HCT116 (cell line): ENCODE measurements at regions not wholly inside any gene's neighbourhood (a gene's known extent, or its start where the extent isn't known, plus 50 kb on each side); places are given as distances from the start of the nearest gene placed in this dataset.

ENCODE experiments used
- ATAC-seq: fragments of 200-7000 bp; cut with Tn5 transposase; 2 replicates; pipeline ENCODE4 v1.9.1; 2020; ENCODE audit warnings: mild to moderate bottlenecking, moderate library complexity
- BruUV-seq: library from RNA; stranded (reverse); fragments of 400-500 nt; replicated peaks from 2 replicates; lab custom pipeline; 2021; lab: Mats Ljungman, UMichigan
- CTCF ChIA-PET: fragments of 300-600 bp; sonication (Branson Sonifier 250); formaldehyde crosslinking; loops from one replicate; lab custom pipeline; 2021; ENCODE audit warnings: antibody characterized with exemption; lab: Charles Lee
- POLR2A ChIA-PET: fragments of 300-600, 350-600 bp; sonication (Branson Sonifier 250); formaldehyde crosslinking; loops from one replicate; lab custom pipeline; 2021; ENCODE audit warnings: antibody characterized with exemption; lab: Charles Lee
- RAD21 ChIA-PET, 2 experiments: fragments of 300-600 bp; sonication (Branson Sonifier 250); formaldehyde crosslinking; loops; one replicate each; lab custom pipeline; 2023; ENCODE audit warnings: low total read pairs in 2 of 2; ENCODE audit not compliant: uncharacterized antibody in 2 of 2, unreplicated experiment in 2 of 2, low non-redundant PET in 1 of 2; lab: Charles Lee
- DNase-seq: peaks from one replicate; pipeline ENCODE4 v3.0.0-alpha.2; 2010; ENCODE audit warnings: low read depth, low spot score
- H2AFZ ChIP-seq: fragments of 200-600 bp; shearing (Covaris generic), sonication (generic); 2 replicates; pipeline ENCODE4 v1.6.1; 2017; ENCODE audit warnings: low read depth, mixed run types, mixed read lengths, antibody characterized with exemption, low read length; ENCODE audit not compliant: poor library complexity, severe bottlenecking
- H3K27ac ChIP-seq: 2 replicates; pipeline ENCODE4 v1.5.1; 2012; ENCODE audit warnings: low read depth, low read length
- H3K27me3 ChIP-seq: fragments of 200-600 bp; sonication (generic); 2 replicates; pipeline ENCODE4 v1.6.1; 2016; ENCODE audit warnings: mixed run types, low read length, mixed read lengths; ENCODE audit not compliant: insufficient read depth
- H3K36me3 ChIP-seq, 2 experiments: fragments of 200-500 bp in 1 of 2; fragments of 200-600 bp in 1 of 2; sonication (Bioruptor generic) in 1 of 2; sonication (generic) in 1 of 2; 2 replicates each; pipeline versions ENCODE4 v1.5.1 to v1.6.1; 2014 to 2016; ENCODE audit warnings: low read length in 2 of 2, inconsistent platforms in 1 of 2, mixed read lengths in 1 of 2, mixed run types in 1 of 2; ENCODE audit not compliant: insufficient read depth in 2 of 2, control insufficient read depth in 1 of 2
- H3K4me1 ChIP-seq, 2 experiments: fragments of 200-600 bp in 1 of 2; sonication (generic) in 1 of 2; 2 replicates each; pipeline versions ENCODE4 v1.5.1 to v1.6.1; 2012 to 2017; ENCODE audit warnings: low read length in 2 of 2, inconsistent platforms in 1 of 2, mild to moderate bottlenecking in 1 of 2, mixed read lengths in 1 of 2, mixed run types in 1 of 2, moderate library complexity in 1 of 2; ENCODE audit not compliant: insufficient read depth in 2 of 2, control insufficient read depth in 1 of 2
- H3K4me2 ChIP-seq: fragments of 200-600 bp; sonication (generic); 2 replicates; pipeline ENCODE4 v1.6.1; 2017; ENCODE audit warnings: mixed run types, low read length, mixed read lengths
- H3K4me3 ChIP-seq, 2 experiments: fragments of 200-600 bp in 1 of 2; sonication (generic) in 1 of 2; replicated peaks in 1 of 2; 2 replicates each; pipeline ENCODE4 v1.5.1; 2011 to 2016; ENCODE audit warnings: low read length in 2 of 2, control low read depth in 1 of 2, low read depth in 1 of 2, mild to moderate bottlenecking in 1 of 2, mixed read lengths in 1 of 2, mixed run types in 1 of 2
- H3K79me2 ChIP-seq: fragments of 200-600 bp; sonication (generic); 2 replicates; pipeline ENCODE4 v1.6.1; 2017; ENCODE audit warnings: mild to moderate bottlenecking, mixed run types, low read length, moderate library complexity, mixed read lengths; ENCODE audit not compliant: insufficient read depth
- H3K9ac ChIP-seq: fragments of 200-600 bp; sonication (generic); 2 replicates; pipeline ENCODE4 v1.6.1; 2016; ENCODE audit warnings: low read length, mixed read lengths
- H3K9me2 ChIP-seq: fragments of 200-600 bp; sonication (generic), shearing (Covaris generic); 2 replicates; pipeline ENCODE4 v1.6.1; 2017; ENCODE audit warnings: mixed run types, mild to moderate bottlenecking, moderate library complexity; ENCODE audit not compliant: insufficient read depth
- H3K9me3 ChIP-seq, 2 experiments: fragments of 200-500 bp in 1 of 2; fragments of 200-600 bp in 1 of 2; sonication (Bioruptor generic) in 1 of 2; sonication (generic) in 1 of 2; 2 replicates each; pipeline ENCODE4 v1.6.1; 2014 to 2017; ENCODE audit warnings: low read length in 2 of 2, mixed read lengths in 2 of 2, inconsistent platforms in 1 of 2, low read depth in 1 of 2, mild to moderate bottlenecking in 1 of 2, mixed run types in 1 of 2, moderate library complexity in 1 of 2; ENCODE audit not compliant: control insufficient read depth in 1 of 2, insufficient read depth in 1 of 2
- H4K20me1 ChIP-seq: fragments of 200-600 bp; sonication (generic), shearing (Covaris generic); 2 replicates; pipeline ENCODE4 v1.6.1; 2017; ENCODE audit warnings: mixed run types, mild to moderate bottlenecking, moderate library complexity; ENCODE audit not compliant: insufficient read depth
- CBX3 ChIP-seq: IDR thresholded peaks from 2 replicates; pipeline ENCODE4 v1.6.1; 2012; ENCODE audit warnings: low read depth
- CTCF ChIP-seq, 3 experiments: fragments of 200-600 bp in 1 of 3; sonication (generic) in 1 of 3; IDR thresholded peaks in 2 of 3; conservative IDR thresholded peaks in 1 of 3; 2 replicates each; pipeline ENCODE4 v1.5.1; 2012 to 2017; ENCODE audit warnings: low read depth in 2 of 3, low read length in 2 of 3, antibody characterized with exemption in 1 of 3, borderline replicate concordance in 1 of 3, control low read depth in 1 of 3, mild to moderate bottlenecking in 1 of 3, mixed read lengths in 1 of 3, mixed run types in 1 of 3, moderate library complexity in 1 of 3; ENCODE audit not compliant: insufficient read depth in 1 of 3
- EGR1 ChIP-seq: IDR thresholded peaks from 2 replicates; pipeline ENCODE4 v1.6.1; 2012; ENCODE audit warnings: low read depth
- ELF1 ChIP-seq: IDR thresholded peaks from 2 replicates; pipeline ENCODE4 v1.6.1; 2012; ENCODE audit warnings: low read depth, borderline replicate concordance
- EZH2 ChIP-seq: fragments of 200-600 bp; sonication (generic); IDR thresholded peaks from 2 replicates; pipeline ENCODE4 v1.6.1; 2017; ENCODE audit warnings: antibody characterized with exemption, mixed run types
- EZH2phosphoT487 ChIP-seq: fragments of 200-600 bp; IDR thresholded peaks from 2 replicates; pipeline ENCODE4 v1.6.1; 2018; ENCODE audit warnings: antibody characterized with exemption, borderline replicate concordance
- JUND ChIP-seq: IDR thresholded peaks from 2 replicates; pipeline ENCODE4 v1.6.1; 2012
- POLR2A ChIP-seq: IDR thresholded peaks from 2 replicates; pipeline ENCODE4 v1.7.0; 2011; ENCODE audit warnings: borderline replicate concordance; ENCODE audit not compliant: insufficient read depth, insufficient read length; ENCODE audit errors: extremely low read depth
- RAD21 ChIP-seq: IDR thresholded peaks from 2 replicates; pipeline ENCODE4 v1.6.1; 2012; ENCODE audit warnings: low read depth, mild to moderate bottlenecking
- SRF ChIP-seq: IDR thresholded peaks from 2 replicates; pipeline ENCODE4 v1.6.1; 2012; ENCODE audit warnings: low read depth
- TCF7L2 ChIP-seq: IDR thresholded peaks from 2 replicates; pipeline ENCODE4 v1.7.0; 2011; ENCODE audit warnings: borderline replicate concordance, inconsistent platforms; ENCODE audit not compliant: insufficient read depth, insufficient read length; ENCODE audit errors: extremely low read depth
- YY1 ChIP-seq: IDR thresholded peaks from 2 replicates; pipeline ENCODE4 v1.6.1; 2011; ENCODE audit warnings: low read length, low read depth, moderate library complexity, mild to moderate bottlenecking; ENCODE audit not compliant: insufficient replicate concordance; ENCODE audit errors: extremely low read depth
- ZBTB33 ChIP-seq: IDR thresholded peaks from 2 replicates; pipeline ENCODE4 v1.6.1; 2011; ENCODE audit warnings: mild to moderate bottlenecking, low read length, moderate library complexity; ENCODE audit not compliant: insufficient replicate concordance; ENCODE audit errors: extremely low read depth
- ZFX ChIP-seq: fragments of 450-650 bp; IDR thresholded peaks from 2 replicates; pipeline ENCODE4 v1.6.1; 2017
- intact Hi-C: fragments of 100-400 bp; cut with micrococcal nuclease; formaldehyde crosslinking; loops from 2 replicates; pipeline ENCODE4 v1.10.0; 2022

- RAD21 ChIA-PET, result no interaction called here
- BruUV-seq, result no TSS peak
- H3K4me2 ChIP-seq, result no peak overlapping the region
- ATAC-seq (no peak), DNase-seq (no peak)
- H3K79me2 ChIP-seq, result no peaks in the 10 kb centered on the region
- no peak for TF ChIP-seq SRF
- TF ChIP-seq RAD21, result no peak
- TF ChIP-seq TCF7L2, result no peak
- TF ChIP-seq POLR2A, result no peak
- TF ChIP-seq ELF1, result no peak
- no peak for TF ChIP-seq EZH2
- TF ChIP-seq YY1, result no peak
- TF ChIP-seq ZFX, result no peak
- no peak for TF ChIP-seq ZBTB33
- no peak for TF ChIP-seq EGR1
- no peak for TF ChIP-seq CBX3
- no peak for TF ChIP-seq JUND
- no peak for TF ChIP-seq EZH2phosphoT487
- no peak for TF ChIP-seq CTCF (IDR thresholded peaks at IDR 0.05 in 2 of 3, conservative IDR thresholded peaks at IDR 0.05 in 1 of 3; ENCODE audit: borderline replicate concordance in 1 of 3, insufficient read depth in 1 of 3, low read depth in 2 of 3, low read length in 2 of 3)
- TF ChIP-seq, all 23 proteins: peak for 0
- no peaks in the 10 kb centered on the region for H3K9me2 ChIP-seq
- CTCF ChIA-PET, result no interaction called here
- H3K9me3 ChIP-seq, result no peaks in the 10 kb centered on the region
- H3K27ac ChIP-seq, result no peak overlapping the region
- no peaks in the 10 kb centered on the region for H3K27me3 ChIP-seq
- POLR2A ChIA-PET, result no interaction called here
- H3K36me3 ChIP-seq, result no peaks in the 10 kb centered on the region
- H3K4me3 ChIP-seq, result no peak overlapping the region
- H3K4me1 ChIP-seq, result no peaks in the 10 kb centered on the region
- intact Hi-C loops, result no loop called here
- no peak overlapping the region for H2AFZ ChIP-seq
- H4K20me1 ChIP-seq, result no peaks in the 10 kb centered on the region
- no peak overlapping the region for H3K9ac ChIP-seq
Observed at GRCh38 chr10:62640411-62640810, 164.1 kb upstream of the ADO start.
